GM10248 (cell line): ENCODE measurements at regions not wholly inside any gene's neighbourhood (a gene's known extent, or its start where the extent isn't known, plus 50 kb on each side); places are given as distances from the start of the nearest gene placed in this dataset.

Experiments
- CTCF ChIA-PET: fragments of 300-600 bp; sonication (Branson Sonifier 250); formaldehyde crosslinking; extraction: SDS; loops from one replicate; lab custom pipeline; 2021; ENCODE audit warnings: antibody characterized with exemption; lab: Yijun Ruan, JAX
- POLR2A ChIA-PET: fragments of 350-650 bp; sonication (Branson Sonifier 250); formaldehyde crosslinking; extraction: SDS; loops from one replicate; lab custom pipeline; 2020; ENCODE audit warnings: antibody characterized with exemption; lab: Yijun Ruan, JAX
- DNase-seq: peaks from one replicate; pipeline ENCODE4 v3.0.0; 2012; ENCODE audit errors: extremely low spot score
- CTCF ChIP-seq: IDR thresholded peaks from 2 replicates; pipeline ENCODE4 v1.5.1; 2012; ENCODE audit warnings: mild to moderate bottlenecking, low read depth; ENCODE audit errors: extremely low read depth, missing control alignments, control extremely low read depth

GRCh38 chr3:24679429-24679828, 184.8 kb upstream of the THRB start:
- TF ChIP-seq CTCF = no peak
- no peak for DNase-seq
- CTCF ChIA-PET = interaction anchor here (0.8 to 3.1 kb wide), 5 partner anchors 9 to 912 kb away, joined by 3 to 33 read pairs (median 3); no protein-coding TSS in a partner anchor
- POLR2A ChIA-PET = no interaction called here

GRCh38 chr3:24680214-24680967, 185.7 kb upstream of the THRB start:
- ChIA-PET CTCF (interaction anchor here (0.6 to 3.1 kb wide), 19 partner anchors 9 to 913 kb away, joined by 3 to 33 read pairs (median 4); no protein-coding TSS in a partner anchor), POLR2A (no interaction called here)
- DNase-seq = peak; percentile 36
- TF ChIP-seq CTCF = peak; percentile 88

GRCh38 chr3:24682141-24682547, 187.5 kb upstream of the THRB start:
- POLR2A ChIA-PET = no interaction called here
- no peak for TF ChIP-seq CTCF
- CTCF ChIA-PET = interaction anchor here (0.9 to 3.1 kb wide), 3 partner anchors 8 to 497 kb away, joined by 3 to 33 read pairs (median 3); no protein-coding TSS in a partner anchor
- DNase-seq = no peak

GRCh38 chr3:24683090-24683489, 188.4 kb upstream of the THRB start:
- CTCF ChIA-PET = interaction anchor here (0.7 to 1.7 kb wide), 3 partner anchors 9 to 15 kb away, joined by 3 read pairs; no protein-coding TSS in a partner anchor
- no peak for DNase-seq
- POLR2A ChIA-PET = no interaction called here
- no peak for TF ChIP-seq CTCF

- ChIA-PET CTCF (interaction anchor here (0.7 to 1.7 kb wide), 3 partner anchors 9 to 15 kb away, joined by 3 read pairs; no protein-coding TSS in a partner anchor), POLR2A (no interaction called here)
- peak; percentile 27 for TF ChIP-seq CTCF
- no peak for DNase-seq
These were observed 189.2 kb upstream of the THRB start for GRCh38 chr3:24683633-24684384.

GRCh38 chr3:24684506-24685023, 189.9 kb upstream of the THRB start:
- TF ChIP-seq CTCF = no peak
- ChIA-PET POLR2A (no interaction called here), CTCF (interaction anchor here (1.7 kb wide), 1 partner anchor 16 kb away, joined by 3 read pairs; no protein-coding TSS in a partner anchor)
- DNase-seq = no peak
